A673 (cell line): ENCODE measurements at regions not wholly inside any gene's neighbourhood (a gene's known extent, or its start where the extent isn't known, plus 50 kb on each side); places are given as distances from the start of the nearest gene placed in this dataset.

Experiments used
- EZH2 ChIP-seq: fragments of 200-600 bp; sonication (generic); IDR thresholded peaks from 2 replicates; pipeline ENCODE4 v1.6.1; 2017; ENCODE audit warnings: borderline replicate concordance, low read depth, mild to moderate bottlenecking, mixed read lengths, antibody characterized with exemption, low read length; ENCODE audit not compliant: poor library complexity, severe bottlenecking
- TF ChIP-seq, protein P1 (sequence below): fragments of 300-800, 200-600 bp; sonication (generic); conservative IDR thresholded peaks from 2 replicates; pipeline ENCODE4 v1.5.1; 2017; ENCODE audit warnings: low read depth, mild to moderate bottlenecking, antibody characterized with exemption, low read length, moderate library complexity, mixed read lengths

DNA sequence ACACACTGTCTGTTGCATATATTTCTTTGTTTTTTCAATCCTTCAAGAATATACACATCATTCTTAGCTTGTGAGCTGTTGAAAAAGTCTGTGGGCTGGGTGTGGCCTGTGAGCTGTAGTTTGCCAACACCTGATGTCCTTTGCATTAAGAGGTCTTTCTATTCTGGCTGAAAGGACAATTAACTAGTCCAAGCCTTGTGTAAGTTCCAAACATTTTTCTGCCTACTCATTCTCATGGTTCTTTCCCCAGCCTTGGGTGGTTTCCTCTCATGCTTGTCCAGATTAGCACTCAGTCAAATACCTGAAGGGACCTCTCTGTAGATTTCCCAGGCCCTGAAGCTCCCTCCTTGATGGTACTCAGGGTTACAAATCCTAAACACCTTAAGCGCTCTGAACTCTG is 57.8 kb upstream of the NABP1 start:
- TF ChIP-seq, protein P1, sequence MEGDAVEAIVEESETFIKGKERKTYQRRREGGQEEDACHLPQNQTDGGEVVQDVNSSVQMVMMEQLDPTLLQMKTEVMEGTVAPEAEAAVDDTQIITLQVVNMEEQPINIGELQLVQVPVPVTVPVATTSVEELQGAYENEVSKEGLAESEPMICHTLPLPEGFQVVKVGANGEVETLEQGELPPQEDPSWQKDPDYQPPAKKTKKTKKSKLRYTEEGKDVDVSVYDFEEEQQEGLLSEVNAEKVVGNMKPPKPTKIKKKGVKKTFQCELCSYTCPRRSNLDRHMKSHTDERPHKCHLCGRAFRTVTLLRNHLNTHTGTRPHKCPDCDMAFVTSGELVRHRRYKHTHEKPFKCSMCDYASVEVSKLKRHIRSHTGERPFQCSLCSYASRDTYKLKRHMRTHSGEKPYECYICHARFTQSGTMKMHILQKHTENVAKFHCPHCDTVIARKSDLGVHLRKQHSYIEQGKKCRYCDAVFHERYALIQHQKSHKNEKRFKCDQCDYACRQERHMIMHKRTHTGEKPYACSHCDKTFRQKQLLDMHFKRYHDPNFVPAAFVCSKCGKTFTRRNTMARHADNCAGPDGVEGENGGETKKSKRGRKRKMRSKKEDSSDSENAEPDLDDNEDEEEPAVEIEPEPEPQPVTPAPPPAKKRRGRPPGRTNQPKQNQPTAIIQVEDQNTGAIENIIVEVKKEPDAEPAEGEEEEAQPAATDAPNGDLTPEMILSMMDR = no peak
- TF ChIP-seq EZH2 = no peak
